Lung (tissue), 11 donors: ENCODE measurements at regions not wholly inside any gene's neighbourhood (a gene's known extent, or its start where the extent isn't known, plus 50 kb on each side); places are given as distances from the start of the nearest gene placed in this dataset.

Source experiments
- ATAC-seq: fragments of 200-7000 bp; cut with Tn5 transposase; one replicate; pipeline ENCODE4 v1.9.1; 2020; ENCODE audit warnings: moderate number of reproducible peaks; ENCODE audit not compliant: insufficient read depth, low FRiP score
- DNase-seq, 3 donors: peaks; one replicate each; pipeline ENCODE4 v3.0.0-alpha.2; 2013 to 2017
- H3K27ac ChIP-seq, 2 donors: one replicate each; pipeline ENCODE4 v1.5.1; 2013; ENCODE audit warnings: mild to moderate bottlenecking in 2 of 2, moderate library complexity in 2 of 2, control low read depth in 1 of 2, inconsistent platforms in 1 of 2, low read depth in 1 of 2, low read length in 1 of 2
- H3K27me3 ChIP-seq, 3 donors: one replicate each; pipeline ENCODE4 v1.5.1; 2013; ENCODE audit warnings: low read length in 2 of 3; ENCODE audit not compliant: control insufficient read depth in 3 of 3, insufficient read depth in 3 of 3
- H3K36me3 ChIP-seq, 4 donors: one replicate each; pipeline ENCODE4 v1.5.1; 2013; ENCODE audit warnings: low read length in 4 of 4, mild to moderate bottlenecking in 1 of 4, moderate library complexity in 1 of 4; ENCODE audit not compliant: control insufficient read depth in 4 of 4, insufficient read depth in 4 of 4
- H3K4me1 ChIP-seq, 5 donors: one replicate each; pipeline ENCODE4 v1.5.1; 2013; ENCODE audit warnings: low read length in 5 of 5, mild to moderate bottlenecking in 2 of 5, moderate library complexity in 1 of 5; ENCODE audit not compliant: control insufficient read depth in 5 of 5, insufficient read depth in 5 of 5
- H3K4me3 ChIP-seq: one replicate; pipeline ENCODE4 v1.5.1; 2013; ENCODE audit warnings: mild to moderate bottlenecking, control low read depth, moderate library complexity
- H3K9ac ChIP-seq, 2 donors: one replicate each; pipeline ENCODE4 v1.5.1; 2013; ENCODE audit warnings: low read length in 2 of 2, control low read depth in 1 of 2; ENCODE audit not compliant: insufficient read depth in 1 of 2
- H3K9me3 ChIP-seq, 4 donors: one replicate each; pipeline ENCODE4 v1.5.1; 2013; ENCODE audit warnings: low read length in 3 of 4, mild to moderate bottlenecking in 1 of 4, moderate library complexity in 1 of 4; ENCODE audit not compliant: control insufficient read depth in 4 of 4, insufficient read depth in 3 of 4
- CTCF ChIP-seq: IDR thresholded peaks from 2 replicates; pipeline ENCODE4 v1.5.1; 2012; ENCODE audit warnings: mild to moderate bottlenecking; ENCODE audit errors: control extremely low read depth, extremely low read depth
- WGBS, 2 donors: extraction: QIAGEN DNeasy Blood & Tissue Kit; methylation state at CpG; one replicate each; pipeline ENCODE4 v1.1.7; 2013; 5-methylcytosine and 5-hydroxymethylcytosine counted together
- donor health status: control.
- donor health status: control.
- donor health status: Bipolar disorder and iron deficiency.
- donor health status: healthy.
- donor health status: DM: yes; HTN: yes; CAD: no.

- Histone ChIP-seq H3K9me3 (no peaks in the 10 kb centered on the region), H3K9ac (no peak overlapping the region), H3K36me3 (peaks cover 0 to 8% (median 6%) of the 10 kb centered on the region in 4 donors), H3K27ac (no peak overlapping the region), H3K4me3 (no peak overlapping the region), H3K27me3 (no peaks in the 10 kb centered on the region), H3K4me1 (peaks cover 0 to 12% (median 0%) of the 10 kb centered on the region in 5 donors)
- ATAC-seq (no peak), DNase-seq (no peak)
- no peak for TF ChIP-seq CTCF
- WGBS, 2 donors = 86 to 92% methylated on average over 16 of the region's 16 CpGs
Measured at GRCh38 chr18:46215902-46216723, 111.9 kb downstream of the HAUS1 start.

GRCh38 chr18:46220116-46220515 is 115.9 kb downstream of the HAUS1 start:
- no peak overlapping the region for H3K27ac ChIP-seq
- no peaks in the 10 kb centered on the region for H3K9me3 ChIP-seq
- no peak overlapping the region for H3K4me3 ChIP-seq
- no peaks in the 10 kb centered on the region for H3K27me3 ChIP-seq
- no peak for TF ChIP-seq CTCF
- no peak overlapping the region for H3K9ac ChIP-seq
- peaks cover 0 to 11% (median 6%) of the 10 kb centered on the region in 4 donors for H3K36me3 ChIP-seq
- H3K4me1 ChIP-seq = peaks cover 0 to 20% (median 0%) of the 10 kb centered on the region in 5 donors
- ATAC-seq (no peak), DNase-seq (no peak)
- 87 to 94% methylated on average over 3 of the region's 3 CpGs for WGBS, 2 donors

GRCh38 chr18:46222093-46222492 is 117.9 kb downstream of the HAUS1 start:
- H3K9me3 ChIP-seq = no peaks in the 10 kb centered on the region
- TF ChIP-seq CTCF = no peak
- no peaks in the 10 kb centered on the region for H3K27me3 ChIP-seq
- H3K4me3 ChIP-seq = no peak overlapping the region
- peaks cover 0 to 4% (median 2%) of the 10 kb centered on the region in 4 donors for H3K36me3 ChIP-seq
- H3K4me1 ChIP-seq = peaks cover 0 to 20% (median 0%) of the 10 kb centered on the region in 5 donors
- ATAC-seq (no peak), DNase-seq (no peak)
- H3K27ac ChIP-seq = no peak overlapping the region
- no peak overlapping the region for H3K9ac ChIP-seq
- WGBS, 2 donors = 83 to 94% methylated on average over 3 of the region's 3 CpGs
